C4-2B (cell line): ENCODE measurements at regions not wholly inside any gene's neighbourhood (a gene's known extent, or its start where the extent isn't known, plus 50 kb on each side); places are given as distances from the start of the nearest gene placed in this dataset.

ENCODE experiments used
- ZFX ChIP-seq: fragments of 450-650 bp; IDR thresholded peaks from 2 replicates; pipeline ENCODE4 v1.6.1; 2017
- TF ChIP-seq, protein P1 (sequence below): fragments of 450-650 bp; conservative IDR thresholded peaks from 2 replicates; pipeline ENCODE4 v1.5.1; 2017; ENCODE audit warnings: mild to moderate bottlenecking

DNA sequence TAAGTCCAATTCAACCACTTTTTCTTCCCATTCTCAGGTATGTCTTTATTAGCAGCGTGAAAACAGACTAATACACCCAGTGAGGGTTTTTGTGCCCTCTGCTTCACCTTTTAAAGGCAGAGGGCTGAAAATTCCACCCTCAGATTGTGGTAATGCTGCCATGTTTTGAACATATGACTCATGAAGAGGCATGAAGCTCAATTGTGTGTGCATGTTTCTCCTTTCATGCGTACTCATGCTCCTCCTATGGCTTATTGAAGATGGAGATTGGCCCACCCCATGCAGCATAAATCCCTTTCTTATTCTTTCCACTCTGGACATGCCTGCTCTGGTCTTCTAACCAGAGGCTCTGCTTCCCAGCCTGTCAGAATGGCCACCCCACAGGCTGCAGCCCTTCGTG lies 168.0 kb upstream of the PRKCQ start:
- TF ChIP-seq, protein P1, sequence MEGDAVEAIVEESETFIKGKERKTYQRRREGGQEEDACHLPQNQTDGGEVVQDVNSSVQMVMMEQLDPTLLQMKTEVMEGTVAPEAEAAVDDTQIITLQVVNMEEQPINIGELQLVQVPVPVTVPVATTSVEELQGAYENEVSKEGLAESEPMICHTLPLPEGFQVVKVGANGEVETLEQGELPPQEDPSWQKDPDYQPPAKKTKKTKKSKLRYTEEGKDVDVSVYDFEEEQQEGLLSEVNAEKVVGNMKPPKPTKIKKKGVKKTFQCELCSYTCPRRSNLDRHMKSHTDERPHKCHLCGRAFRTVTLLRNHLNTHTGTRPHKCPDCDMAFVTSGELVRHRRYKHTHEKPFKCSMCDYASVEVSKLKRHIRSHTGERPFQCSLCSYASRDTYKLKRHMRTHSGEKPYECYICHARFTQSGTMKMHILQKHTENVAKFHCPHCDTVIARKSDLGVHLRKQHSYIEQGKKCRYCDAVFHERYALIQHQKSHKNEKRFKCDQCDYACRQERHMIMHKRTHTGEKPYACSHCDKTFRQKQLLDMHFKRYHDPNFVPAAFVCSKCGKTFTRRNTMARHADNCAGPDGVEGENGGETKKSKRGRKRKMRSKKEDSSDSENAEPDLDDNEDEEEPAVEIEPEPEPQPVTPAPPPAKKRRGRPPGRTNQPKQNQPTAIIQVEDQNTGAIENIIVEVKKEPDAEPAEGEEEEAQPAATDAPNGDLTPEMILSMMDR, result no peak
- no peak for TF ChIP-seq ZFX
